ENCODE measurements at regions not wholly inside any gene's neighbourhood (a gene's known extent, or its start where the extent isn't known, plus 50 kb on each side); places are given as distances from the start of the nearest gene placed in this dataset.

GRCh38 chr16:55091871-55092230 is 161.2 kb downstream of the IRX5 start:
- no peak overlapping the region for H3K4me3 ChIP-seq (ENCODE audit: low read depth, low read length)
- ChIA-PET CTCF (no interaction called here), POLR2A (no interaction called here)
- no peak for DNase-seq (ENCODE audit: low read depth)
- no peaks in the 10 kb centered on the region for H3K36me3 ChIP-seq (ENCODE audit: control insufficient read depth, insufficient read depth, low read length)
- H3K27me3 ChIP-seq (ENCODE audit: control insufficient read depth, insufficient read depth, low read length) = no peaks in the 10 kb centered on the region
- TF ChIP-seq, protein P1, sequence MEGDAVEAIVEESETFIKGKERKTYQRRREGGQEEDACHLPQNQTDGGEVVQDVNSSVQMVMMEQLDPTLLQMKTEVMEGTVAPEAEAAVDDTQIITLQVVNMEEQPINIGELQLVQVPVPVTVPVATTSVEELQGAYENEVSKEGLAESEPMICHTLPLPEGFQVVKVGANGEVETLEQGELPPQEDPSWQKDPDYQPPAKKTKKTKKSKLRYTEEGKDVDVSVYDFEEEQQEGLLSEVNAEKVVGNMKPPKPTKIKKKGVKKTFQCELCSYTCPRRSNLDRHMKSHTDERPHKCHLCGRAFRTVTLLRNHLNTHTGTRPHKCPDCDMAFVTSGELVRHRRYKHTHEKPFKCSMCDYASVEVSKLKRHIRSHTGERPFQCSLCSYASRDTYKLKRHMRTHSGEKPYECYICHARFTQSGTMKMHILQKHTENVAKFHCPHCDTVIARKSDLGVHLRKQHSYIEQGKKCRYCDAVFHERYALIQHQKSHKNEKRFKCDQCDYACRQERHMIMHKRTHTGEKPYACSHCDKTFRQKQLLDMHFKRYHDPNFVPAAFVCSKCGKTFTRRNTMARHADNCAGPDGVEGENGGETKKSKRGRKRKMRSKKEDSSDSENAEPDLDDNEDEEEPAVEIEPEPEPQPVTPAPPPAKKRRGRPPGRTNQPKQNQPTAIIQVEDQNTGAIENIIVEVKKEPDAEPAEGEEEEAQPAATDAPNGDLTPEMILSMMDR (IDR thresholded peaks at IDR 0.05; ENCODE audit: insufficient read depth, low read depth, low read length) = no peak

- Histone ChIP-seq H3K27me3 (ENCODE audit: control insufficient read depth, insufficient read depth, low read length) (no peaks in the 10 kb centered on the region), H3K4me3 (ENCODE audit: low read depth, low read length) (no peak overlapping the region), H3K36me3 (ENCODE audit: control insufficient read depth, insufficient read depth, low read length) (no peaks in the 10 kb centered on the region)
- TF ChIP-seq, protein P1 (IDR thresholded peaks at IDR 0.05; ENCODE audit: insufficient read depth, low read depth, low read length) = no peak
- POLR2A ChIA-PET = no interaction called here
- no peak for DNase-seq (ENCODE audit: low read depth)
- CTCF ChIA-PET = no interaction called here
These were observed 169.4 kb downstream of the IRX5 start for GRCh38 chr16:55100100-55100499.

DNA sequence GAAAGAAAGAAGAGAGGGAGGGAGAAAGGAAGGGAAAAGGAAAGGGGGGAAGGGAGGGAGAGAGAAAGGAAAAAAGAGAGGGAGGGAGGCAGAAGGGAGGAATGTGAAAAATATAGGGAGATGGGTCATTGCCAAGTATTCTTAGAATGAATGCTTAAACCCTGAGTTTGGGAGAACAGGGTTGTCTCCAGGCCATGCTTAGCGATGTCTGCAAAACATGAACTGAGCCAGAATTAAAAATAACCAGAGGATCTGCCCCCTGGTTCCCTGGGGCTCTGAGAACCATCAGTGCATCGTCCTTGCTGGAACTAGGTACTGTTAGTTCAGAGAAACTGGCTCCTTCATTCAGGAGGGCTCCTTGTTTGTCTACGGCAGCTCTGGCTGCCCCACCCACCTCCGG is 170.4 kb downstream of the IRX5 start:
- Histone ChIP-seq H3K4me3 (ENCODE audit: low read depth, low read length) (no peak overlapping the region), H3K27me3 (ENCODE audit: control insufficient read depth, insufficient read depth, low read length) (no peaks in the 10 kb centered on the region), H3K36me3 (ENCODE audit: control insufficient read depth, insufficient read depth, low read length) (no peaks in the 10 kb centered on the region)
- ChIA-PET POLR2A (no interaction called here), CTCF (no interaction called here)
- DNase-seq (ENCODE audit: low read depth) = no peak
- TF ChIP-seq, protein P1 (IDR thresholded peaks at IDR 0.05; ENCODE audit: insufficient read depth, low read depth, low read length) = no peak

DNA sequence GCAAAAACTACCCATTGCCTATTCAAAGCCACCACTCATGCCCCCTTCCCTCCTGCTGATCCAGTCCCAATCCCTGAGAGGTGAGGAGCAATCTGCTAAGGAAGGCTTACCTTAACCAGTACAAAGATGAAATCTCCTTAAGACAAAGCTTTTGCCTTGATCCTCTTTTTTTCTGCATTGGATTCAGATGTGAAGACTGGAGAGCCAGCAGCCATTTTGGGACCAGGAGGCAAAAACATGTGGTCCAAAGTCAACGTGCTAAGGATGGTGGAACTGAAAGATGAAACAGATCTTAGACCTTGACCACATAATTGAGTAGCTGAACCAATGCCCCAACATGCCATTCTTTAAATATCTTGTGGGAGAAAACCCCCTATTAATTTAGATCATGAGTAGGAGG is 171.4 kb downstream of the IRX5 start:
- no peak for DNase-seq (ENCODE audit: low read depth)
- Histone ChIP-seq H3K36me3 (ENCODE audit: control insufficient read depth, insufficient read depth, low read length) (no peaks in the 10 kb centered on the region), H3K27me3 (ENCODE audit: control insufficient read depth, insufficient read depth, low read length) (no peaks in the 10 kb centered on the region), H3K4me3 (ENCODE audit: low read depth, low read length) (no peak overlapping the region)
- CTCF ChIA-PET = no interaction called here
- TF ChIP-seq, protein P1 (IDR thresholded peaks at IDR 0.05; ENCODE audit: insufficient read depth, low read depth, low read length) = no peak
- POLR2A ChIA-PET = no interaction called here

DNA sequence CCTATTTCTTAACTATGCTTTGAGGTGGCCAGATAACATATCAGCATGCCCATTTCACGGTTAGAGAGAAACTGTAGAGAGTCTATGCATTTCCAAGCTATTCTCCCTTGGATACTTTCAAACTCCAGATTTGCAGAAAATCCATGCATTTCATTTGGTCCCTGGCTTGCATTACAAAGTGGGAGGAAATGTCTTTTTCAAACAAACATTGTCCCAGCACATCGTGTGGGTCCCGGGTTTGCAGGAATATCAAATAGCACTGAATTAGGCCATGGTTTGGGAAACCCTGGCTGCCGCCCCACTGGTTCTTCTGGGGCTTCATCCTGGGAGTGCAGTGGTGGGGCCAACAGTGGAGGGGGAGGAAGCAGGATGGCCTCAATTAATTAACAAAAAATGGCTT is 171.9 kb downstream of the IRX5 start:
- DNase-seq (ENCODE audit: low read depth) = no peak
- Histone ChIP-seq H3K27me3 (ENCODE audit: control insufficient read depth, insufficient read depth, low read length) (no peaks in the 10 kb centered on the region), H3K4me3 (ENCODE audit: low read depth, low read length) (no peak overlapping the region), H3K36me3 (ENCODE audit: control insufficient read depth, insufficient read depth, low read length) (no peaks in the 10 kb centered on the region)
- CTCF ChIA-PET = interaction anchor here (0.5 kb wide), 1 partner anchor 75 kb away, joined by 3 read pairs; no protein-coding TSS in a partner anchor
- POLR2A ChIA-PET = no interaction called here
- TF ChIP-seq, protein P1 (IDR thresholded peaks at IDR 0.05; ENCODE audit: insufficient read depth, low read depth, low read length) = no peak

Data from BJ (cell line).